Activated naive CD8-positive, alpha-beta T cell treated with anti-CD3 and anti-CD28 coated beads, Interleukin-2, amount 10 ng/mL, durations not matched to agents 7 days and 5 days (primary cell): ENCODE measurements at regions not wholly inside any gene's neighbourhood (a gene's known extent, or its start where the extent isn't known, plus 50 kb on each side); places are given as distances from the start of the nearest gene placed in this dataset.

Experiments
- ATAC-seq: fragments of 150-1000 bp; cut with Tn5 transposase; one replicate; pipeline ENCODE4 v1.10.0; 2021; ENCODE audit warnings: low read depth, moderate library complexity
- POLR2A ChIA-PET: fragments of 350-600 bp; sonication (Branson Sonifier 250); formaldehyde crosslinking; loops from one replicate; lab custom pipeline; 2021; ENCODE audit warnings: antibody characterized with exemption; lab: Charles Lee
- DNase-seq: peaks from one replicate; pipeline ENCODE4 v3.0.0; 2021
- H3K27ac Mint-ChIP-seq: one replicate; pipeline ENCODE4 v1.8.0; 2022; ENCODE audit warnings: mild to moderate bottlenecking, mixed read lengths
- H3K27me3 Mint-ChIP-seq: one replicate; pipeline ENCODE4 v1.8.0; 2022; ENCODE audit warnings: mild to moderate bottlenecking, moderate library complexity, mixed read lengths
- H3K36me3 Mint-ChIP-seq: one replicate; pipeline ENCODE4 v1.8.0; 2021; ENCODE audit warnings: mild to moderate bottlenecking, mixed read lengths
- H3K4me1 Mint-ChIP-seq: one replicate; pipeline ENCODE4 v1.8.0; 2021; ENCODE audit warnings: mixed read lengths
- H3K4me3 Mint-ChIP-seq: one replicate; pipeline ENCODE4 v1.8.0; 2022; ENCODE audit warnings: mild to moderate bottlenecking, moderate library complexity, mixed read lengths
- H3K9me3 Mint-ChIP-seq: one replicate; pipeline ENCODE4 v1.8.0; 2021; ENCODE audit warnings: mixed read lengths

GRCh38 chr10:129114588-129114987 lies 352.5 kb upstream of the MGMT start:
- H3K4me3 Mint-ChIP-seq = no peak overlapping the region

GRCh38 chr10:129116371-129116770 lies 350.7 kb upstream of the MGMT start:
- POLR2A ChIA-PET = no interaction called here
- no peak for DNase-seq
- peaks cover 3% of the 10 kb centered on the region for H3K9me3 Mint-ChIP-seq
- H3K4me3 Mint-ChIP-seq = no peak overlapping the region
- H3K27me3 Mint-ChIP-seq = peaks cover 6% of the 10 kb centered on the region
- no peak for ATAC-seq
- H3K4me1 Mint-ChIP-seq = peaks cover 3% of the 10 kb centered on the region
- H3K36me3 Mint-ChIP-seq = no peaks in the 10 kb centered on the region
- no peak overlapping the region for H3K27ac Mint-ChIP-seq

More at GRCh38 chr10:129114588-129114987, 352.5 kb upstream of the MGMT start:
- H3K9me3 Mint-ChIP-seq = peaks cover 3% of the 10 kb centered on the region
- no peaks in the 10 kb centered on the region for H3K36me3 Mint-ChIP-seq
- peaks cover 6% of the 10 kb centered on the region for H3K27me3 Mint-ChIP-seq
- DNase-seq = no peak
- POLR2A ChIA-PET = no interaction called here
- H3K4me1 Mint-ChIP-seq = no peaks in the 10 kb centered on the region
- no peak for ATAC-seq
- H3K27ac Mint-ChIP-seq = no peak overlapping the region

GRCh38 chr10:129120441-129120840 lies 346.6 kb upstream of the MGMT start:
- Mint-ChIP-seq H3K27ac (no peak overlapping the region), H3K36me3 (peaks cover 1% of the 10 kb centered on the region), H3K27me3 (peaks cover 10% of the 10 kb centered on the region), H3K4me1 (peaks cover 4% of the 10 kb centered on the region), H3K9me3 (peaks cover 3% of the 10 kb centered on the region), H3K4me3 (no peak overlapping the region)
- POLR2A ChIA-PET = interaction anchor here (0.7 kb wide), 1 partner anchor 63 kb away, joined by 5 read pairs; no protein-coding TSS in a partner anchor
- ATAC-seq (no peak), DNase-seq (no peak)

GRCh38 chr10:129122846-129123245 lies 344.2 kb upstream of the MGMT start:
- ATAC-seq = no peak
- no peak overlapping the region for H3K4me3 Mint-ChIP-seq
- POLR2A ChIA-PET = no interaction called here
- H3K4me1 Mint-ChIP-seq = peaks cover 4% of the 10 kb centered on the region
- peaks cover 4% of the 10 kb centered on the region for H3K36me3 Mint-ChIP-seq
- no peak overlapping the region for H3K27ac Mint-ChIP-seq
- H3K9me3 Mint-ChIP-seq = peaks cover 2% of the 10 kb centered on the region
- peaks cover 12% of the 10 kb centered on the region for H3K27me3 Mint-ChIP-seq
- no peak for DNase-seq

- no peak for DNase-seq
Measured at GRCh38 chr10:129123428-129123827, 343.6 kb upstream of the MGMT start.

GRCh38 chr10:129126982-129127381 lies 340.1 kb upstream of the MGMT start:
- no peak overlapping the region for H3K4me3 Mint-ChIP-seq
- peaks cover 16% of the 10 kb centered on the region for H3K27me3 Mint-ChIP-seq
- H3K4me1 Mint-ChIP-seq = peaks cover 1% of the 10 kb centered on the region
- POLR2A ChIA-PET = no interaction called here
- no peak overlapping the region for H3K27ac Mint-ChIP-seq
- H3K36me3 Mint-ChIP-seq = peaks cover 4% of the 10 kb centered on the region
- ATAC-seq = no peak
- no peak for DNase-seq
- H3K9me3 Mint-ChIP-seq = no peaks in the 10 kb centered on the region

More at GRCh38 chr10:129123428-129123827, 343.6 kb upstream of the MGMT start:
- peaks cover 4% of the 10 kb centered on the region for H3K36me3 Mint-ChIP-seq
- no peak overlapping the region for H3K27ac Mint-ChIP-seq
- H3K9me3 Mint-ChIP-seq = peaks cover 2% of the 10 kb centered on the region
- POLR2A ChIA-PET = no interaction called here
- H3K4me1 Mint-ChIP-seq = peaks cover 4% of the 10 kb centered on the region
- no peak overlapping the region for H3K4me3 Mint-ChIP-seq
- ATAC-seq = no peak
- H3K27me3 Mint-ChIP-seq = peaks cover 13% of the 10 kb centered on the region

- no peak overlapping the region for H3K27ac Mint-ChIP-seq
- H3K36me3 Mint-ChIP-seq = no peaks in the 10 kb centered on the region
- H3K27me3 Mint-ChIP-seq = peaks cover 19% of the 10 kb centered on the region
- no peaks in the 10 kb centered on the region for H3K9me3 Mint-ChIP-seq
- no peak overlapping the region for H3K4me3 Mint-ChIP-seq
- POLR2A ChIA-PET = no interaction called here
- DNase-seq (no peak), ATAC-seq (no peak)
- H3K4me1 Mint-ChIP-seq = no peaks in the 10 kb centered on the region
Measured at GRCh38 chr10:129131457-129132132, 335.4 kb upstream of the MGMT start.

- H3K27ac Mint-ChIP-seq = no peak overlapping the region
- ATAC-seq (no peak), DNase-seq (no peak)
- no peaks in the 10 kb centered on the region for H3K4me1 Mint-ChIP-seq
- no peak overlapping the region for H3K4me3 Mint-ChIP-seq
- H3K27me3 Mint-ChIP-seq = peaks cover 16% of the 10 kb centered on the region
- H3K9me3 Mint-ChIP-seq = no peaks in the 10 kb centered on the region
- POLR2A ChIA-PET = no interaction called here
- H3K36me3 Mint-ChIP-seq = no peaks in the 10 kb centered on the region
Measured at GRCh38 chr10:129133856-129134255, 333.2 kb upstream of the MGMT start.

- ATAC-seq = no peak
- POLR2A ChIA-PET = no interaction called here
Measured at GRCh38 chr10:129134371-129134770, 332.7 kb upstream of the MGMT start.

GRCh38 chr10:129135624-129136023 lies 331.4 kb upstream of the MGMT start:
- Mint-ChIP-seq H3K4me3 (no peak overlapping the region), H3K4me1 (peaks cover 4% of the 10 kb centered on the region)

More at GRCh38 chr10:129134371-129134770, 332.7 kb upstream of the MGMT start:
- Mint-ChIP-seq H3K9me3 (no peaks in the 10 kb centered on the region), H3K4me3 (no peak overlapping the region), H3K36me3 (no peaks in the 10 kb centered on the region), H3K27ac (no peak overlapping the region), H3K4me1 (no peaks in the 10 kb centered on the region), H3K27me3 (peaks cover 15% of the 10 kb centered on the region)
- no peak for DNase-seq

GRCh38 chr10:129136074-129136473 lies 331.0 kb upstream of the MGMT start:
- H3K9me3 Mint-ChIP-seq = no peaks in the 10 kb centered on the region
- POLR2A ChIA-PET = no interaction called here
- peaks cover 8% of the 10 kb centered on the region for H3K4me1 Mint-ChIP-seq
- ATAC-seq = no peak
- no peaks in the 10 kb centered on the region for H3K36me3 Mint-ChIP-seq
- no peak for DNase-seq
- peaks cover 8% of the 10 kb centered on the region for H3K27me3 Mint-ChIP-seq
- H3K27ac Mint-ChIP-seq = no peak overlapping the region
- H3K4me3 Mint-ChIP-seq = no peak overlapping the region

More at GRCh38 chr10:129135624-129136023, 331.4 kb upstream of the MGMT start:
- no peaks in the 10 kb centered on the region for H3K9me3 Mint-ChIP-seq
- no peaks in the 10 kb centered on the region for H3K36me3 Mint-ChIP-seq
- no peak for DNase-seq
- H3K27me3 Mint-ChIP-seq = peaks cover 8% of the 10 kb centered on the region
- POLR2A ChIA-PET = no interaction called here
- no peak for ATAC-seq
- H3K27ac Mint-ChIP-seq = no peak overlapping the region

- no peak overlapping the region for H3K4me3 Mint-ChIP-seq
- H3K27me3 Mint-ChIP-seq = peaks cover 8% of the 10 kb centered on the region
- H3K4me1 Mint-ChIP-seq = peaks cover 8% of the 10 kb centered on the region
- ATAC-seq (no peak), DNase-seq (no peak)
- H3K36me3 Mint-ChIP-seq = no peaks in the 10 kb centered on the region
- H3K9me3 Mint-ChIP-seq = no peaks in the 10 kb centered on the region
- no peak overlapping the region for H3K27ac Mint-ChIP-seq
- POLR2A ChIA-PET = no interaction called here
Measured at GRCh38 chr10:129136951-129137350, 330.1 kb upstream of the MGMT start.

GRCh38 chr10:129140921-129141885 lies 325.8 kb upstream of the MGMT start:
- Mint-ChIP-seq H3K9me3 (no peaks in the 10 kb centered on the region), H3K27me3 (peaks cover 4% of the 10 kb centered on the region), H3K4me3 (peak overlapping the region; percentile 5), H3K4me1 (peaks cover 14% of the 10 kb centered on the region), H3K36me3 (no peaks in the 10 kb centered on the region), H3K27ac (no peak overlapping the region)
- POLR2A ChIA-PET = no interaction called here
- DNase-seq (no peak), ATAC-seq (no peak)
